SU-DHL-6 (cell line): ENCODE measurements at regions not wholly inside any gene's neighbourhood (a gene's known extent, or its start where the extent isn't known, plus 50 kb on each side); places are given as distances from the start of the nearest gene placed in this dataset.

Source experiments
- H2AFZ ChIP-seq: fragments of 200-600 bp; sonication (generic); 2 replicates; pipeline ENCODE4 v1.6.1; 2014; ENCODE audit warnings: low read depth, mild to moderate bottlenecking, moderate library complexity, mixed read lengths, antibody characterized with exemption, low read length; ENCODE audit not compliant: severe bottlenecking
- H3F3A ChIP-seq: fragments of 200-600 bp; shearing (Covaris generic); 2 replicates; pipeline ENCODE4 v1.6.0; 2016; ENCODE audit warnings: antibody characterized with exemption, mild to moderate bottlenecking; ENCODE audit not compliant: insufficient read depth
- H3K27ac ChIP-seq: fragments of 200-600 bp; sonication (generic); 2 replicates; pipeline ENCODE4 v1.5.1; 2016; ENCODE audit warnings: low read depth, mild to moderate bottlenecking, low read length, moderate library complexity, mixed read lengths
- H3K27me3 ChIP-seq: fragments of 200-600 bp; sonication (generic), shearing (Covaris generic); 2 replicates; pipeline ENCODE4 v1.6.0; 2014; ENCODE audit warnings: mild to moderate bottlenecking, low read length
- H3K36me3 ChIP-seq: fragments of 200-600 bp; sonication (generic); 2 replicates; pipeline ENCODE4 v1.6.1; 2014; ENCODE audit warnings: mild to moderate bottlenecking, low read length, mixed read lengths
- H3K4me2 ChIP-seq: fragments of 300-600, 200-600 bp; shearing (Covaris generic), sonication (generic); 2 replicates; pipeline ENCODE4 v1.6.0; 2014; ENCODE audit warnings: low read length, low read depth, mild to moderate bottlenecking; ENCODE audit not compliant: poor library complexity, severe bottlenecking
- H3K4me3 ChIP-seq: fragments of 200-600 bp; sonication (generic); 2 replicates; pipeline ENCODE4 v1.5.1; 2014; ENCODE audit warnings: antibody characterized with exemption, low read length, mild to moderate bottlenecking, mixed read lengths; ENCODE audit not compliant: insufficient read depth, poor library complexity, severe bottlenecking
- H3K79me2 ChIP-seq: fragments of 200-600 bp; sonication (generic); 2 replicates; pipeline ENCODE4 v1.6.1; 2014; ENCODE audit warnings: mild to moderate bottlenecking, low read length, moderate library complexity; ENCODE audit not compliant: insufficient read depth
- H3K9ac ChIP-seq: fragments of 200-600 bp; sonication (generic); 2 replicates; pipeline ENCODE4 v1.7.0; 2014; ENCODE audit warnings: mild to moderate bottlenecking, low read length
- H3K9me2 ChIP-seq: fragments of 200-600 bp; sonication (generic); replicated peaks from 2 replicates; pipeline ENCODE4 v1.6.1; 2014; ENCODE audit warnings: low read length; ENCODE audit not compliant: insufficient read depth
- H3K9me3 ChIP-seq: fragments of 200-600 bp; sonication (generic); 2 replicates; pipeline ENCODE4 v1.6.1; 2014; ENCODE audit warnings: low read length, mixed read lengths; ENCODE audit not compliant: insufficient read depth
- H4K20me1 ChIP-seq: fragments of 200-600 bp; sonication (generic); 2 replicates; pipeline ENCODE4 v1.6.1; 2014; ENCODE audit warnings: low read depth, mild to moderate bottlenecking, antibody characterized with exemption, low read length, moderate library complexity, mixed read lengths
- CTCF ChIP-seq: fragments of 200-600 bp; sonication (generic); IDR thresholded peaks from one replicate; pipeline ENCODE4 v1.5.1; 2017; ENCODE audit warnings: antibody characterized with exemption, mild to moderate bottlenecking, low read length, moderate library complexity; ENCODE audit not compliant: insufficient read depth, poor library complexity, severe bottlenecking
- EZH2phosphoT487 ChIP-seq: fragments of 200-600 bp; sonication (generic), shearing (Covaris generic); conservative IDR thresholded peaks from 2 replicates; pipeline ENCODE4 v1.6.1; 2018; ENCODE audit warnings: mild to moderate bottlenecking, antibody characterized with exemption, low read length, moderate library complexity, mixed read lengths

- no peak overlapping the region for H3K4me3 ChIP-seq
- no peaks in the 10 kb centered on the region for H3K9me3 ChIP-seq
Observed at GRCh38 chr15:35605764-35606449, 59.9 kb upstream of the DPH6 start.

GRCh38 chr15:35606450-35606779 lies 60.5 kb upstream of the DPH6 start:
- no peak for TF ChIP-seq EZH2phosphoT487
- no peak for TF ChIP-seq CTCF
- H3K9ac ChIP-seq = no peak overlapping the region
- no peak overlapping the region for H3K4me2 ChIP-seq
- H3K9me2 ChIP-seq = no peaks in the 10 kb centered on the region
- no peak overlapping the region for H2AFZ ChIP-seq
- H4K20me1 ChIP-seq = no peaks in the 10 kb centered on the region
- no peaks in the 10 kb centered on the region for H3K9me3 ChIP-seq
- H3F3A ChIP-seq = no peaks in the 10 kb centered on the region
- H3K36me3 ChIP-seq = no peaks in the 10 kb centered on the region
- no peak overlapping the region for H3K27ac ChIP-seq
- no peaks in the 10 kb centered on the region for H3K79me2 ChIP-seq
- no peak overlapping the region for H3K4me3 ChIP-seq
- no peaks in the 10 kb centered on the region for H3K27me3 ChIP-seq

More at GRCh38 chr15:35605764-35606449, 59.9 kb upstream of the DPH6 start:
- Histone ChIP-seq H4K20me1 (no peaks in the 10 kb centered on the region), H3K79me2 (no peaks in the 10 kb centered on the region), H2AFZ (no peak overlapping the region), H3K9me2 (no peaks in the 10 kb centered on the region), H3K27ac (no peak overlapping the region), H3F3A (no peaks in the 10 kb centered on the region), H3K27me3 (no peaks in the 10 kb centered on the region), H3K4me2 (no peak overlapping the region), H3K36me3 (no peaks in the 10 kb centered on the region), H3K9ac (no peak overlapping the region)
- TF ChIP-seq EZH2phosphoT487 (no peak), CTCF (no peak)

- Histone ChIP-seq H3K9me3 (no peaks in the 10 kb centered on the region), H4K20me1 (no peaks in the 10 kb centered on the region), H2AFZ (no peak overlapping the region), H3K4me2 (no peak overlapping the region), H3F3A (no peaks in the 10 kb centered on the region), H3K9me2 (0 out of 2 replicates have a peak, but pooled peaks cover 4% of the 10 kb centered on the region), H3K27me3 (no peaks in the 10 kb centered on the region), H3K79me2 (no peaks in the 10 kb centered on the region), H3K27ac (no peak overlapping the region), H3K36me3 (no peaks in the 10 kb centered on the region), H3K4me3 (no peak overlapping the region), H3K9ac (no peak overlapping the region)
- TF ChIP-seq EZH2phosphoT487 (no peak), CTCF (no peak)
Observed at GRCh38 chr15:35616498-35617271, 70.7 kb upstream of the DPH6 start.
